Thyroid gland (tissue), 4 donors: ENCODE measurements at regions not wholly inside any gene's neighbourhood (a gene's known extent, or its start where the extent isn't known, plus 50 kb on each side); places are given as distances from the start of the nearest gene placed in this dataset.
"Not testable (repeated sequence)": the region's sequence is repeated elsewhere in the genome, so short reads cannot be mapped to it uniquely, and the experiment has no call there.

Experiments used
- DNase-seq, 2 donors: peaks; one replicate each; pipeline ENCODE4 v3.0.0-alpha.2; 2019
- H3K27ac ChIP-seq, 3 donors: fragments of 200-600 bp; sonication (generic); 1 replicate in 2 of 3; 2 replicates in 1 of 3; pipeline ENCODE4 v1.5.1; 2016 to 2019; ENCODE audit warnings: mild to moderate bottlenecking in 1 of 3, moderate library complexity in 1 of 3
- H3K27me3 ChIP-seq: fragments of 200-600 bp; sonication (generic); one replicate; pipeline ENCODE4 v1.5.1; 2019
- H3K36me3 ChIP-seq, 2 donors: fragments of 200-600 bp; sonication (generic); one replicate each; pipeline ENCODE4 v1.5.1; 2016 to 2019
- H3K4me1 ChIP-seq, 2 donors: fragments of 200-600 bp; sonication (generic); one replicate each; pipeline ENCODE4 v1.5.1; 2017 to 2019
- H3K4me3 ChIP-seq, 3 donors: fragments of 200-600 bp; sonication (generic); replicated peaks in 1 of 3; 1 replicate in 2 of 3; 2 replicates in 1 of 3; pipeline ENCODE4 v1.5.1; 2016; ENCODE audit warnings: mild to moderate bottlenecking in 1 of 3
- H3K9me3 ChIP-seq: fragments of 200-600 bp; sonication (generic); one replicate; pipeline ENCODE4 v1.5.1; 2017
- CTCF ChIP-seq, 6 experiments: fragments of 200-600 bp in 3 of 6; fragments of 450-650 bp in 3 of 6; sonication (generic) in 3 of 6; IDR thresholded peaks; one replicate each; pipeline ENCODE4 v1.5.1; 2016 to 2019; ENCODE audit warnings: antibody characterized with exemption in 6 of 6, mild to moderate bottlenecking in 2 of 6, inconsistent platforms in 1 of 6, moderate library complexity in 1 of 6
- POLR2A ChIP-seq, 2 donors: fragments of 450-650 bp; IDR thresholded peaks; one replicate each; pipeline ENCODE4 v1.6.1; 2017; ENCODE audit warnings: antibody characterized with exemption in 2 of 2, mild to moderate bottlenecking in 2 of 2, moderate library complexity in 1 of 2
- WGBS, 2 donors: methylation state at CpG; one replicate each; pipeline ENCODE4 v1.1.5; 2017; 5-methylcytosine and 5-hydroxymethylcytosine counted together
- intact Hi-C: fragments of 100-400 bp; cut with DNase I; formaldehyde crosslinking; loops from one replicate; pipeline ENCODE4 v1.15.1; 2023

- intact Hi-C loops: no loop called here
- H3K27me3 ChIP-seq: no peaks in the 10 kb centered on the region
- no peaks in the 10 kb centered on the region for H3K36me3 ChIP-seq
- H3K9me3 ChIP-seq: no peaks in the 10 kb centered on the region
- peaks cover 5 to 10% of the 10 kb centered on the region in 2 donors for H3K4me1 ChIP-seq
- H3K27ac ChIP-seq: no peak overlapping the region
- TF ChIP-seq POLR2A (IDR thresholded peaks at IDR 0.05): no peak
- no peak for TF ChIP-seq CTCF (IDR thresholded peaks at IDR 0.05)
- DNase-seq: no peak
- 66 to 74% methylated on average over 3 of the region's 3 CpGs for WGBS, 2 donors
- no peak overlapping the region for H3K4me3 ChIP-seq
Measured at GRCh38 chr2:222364285-222364895, 60.0 kb upstream of the SGPP2 start.

- intact Hi-C loops, H3K27me3 ChIP-seq, H3K36me3 ChIP-seq, H3K27ac ChIP-seq, H3K9me3 ChIP-seq, H3K4me3 ChIP-seq, H3K4me1 ChIP-seq: not testable (repeated sequence)
- WGBS, 2 donors: 43 to 74% methylated on average over 5 to 6 of the region's 8 CpGs
- DNase-seq: peak; percentile 7 to 10
Measured at GRCh38 chr2:222368280-222368679, 56.1 kb upstream of the SGPP2 start.

GRCh38 chr2:222372993-222373392, 51.4 kb upstream of the SGPP2 start:
- H3K4me3 ChIP-seq: no peak overlapping the region
- no peaks in the 10 kb centered on the region for H3K9me3 ChIP-seq
- 58 to 87% methylated on average over 3 of the region's 3 CpGs for WGBS, 2 donors
- DNase-seq: no peak
- TF ChIP-seq POLR2A (IDR thresholded peaks at IDR 0.05): no peak
- no peak for TF ChIP-seq CTCF (IDR thresholded peaks at IDR 0.05)
- intact Hi-C loops: no loop called here
- no peaks in the 10 kb centered on the region for H3K27me3 ChIP-seq
- no peak overlapping the region for H3K27ac ChIP-seq
- no peaks in the 10 kb centered on the region for H3K36me3 ChIP-seq
- H3K4me1 ChIP-seq: no peaks in the 10 kb centered on the region
